ENCODE measurements at regions not wholly inside any gene's neighbourhood (a gene's known extent, or its start where the extent isn't known, plus 50 kb on each side); places are given as distances from the start of the nearest gene placed in this dataset.
"Not testable (repeated sequence)": the region's sequence is repeated elsewhere in the genome, so short reads cannot be mapped to it uniquely, and the experiment has no call there.

DNA sequence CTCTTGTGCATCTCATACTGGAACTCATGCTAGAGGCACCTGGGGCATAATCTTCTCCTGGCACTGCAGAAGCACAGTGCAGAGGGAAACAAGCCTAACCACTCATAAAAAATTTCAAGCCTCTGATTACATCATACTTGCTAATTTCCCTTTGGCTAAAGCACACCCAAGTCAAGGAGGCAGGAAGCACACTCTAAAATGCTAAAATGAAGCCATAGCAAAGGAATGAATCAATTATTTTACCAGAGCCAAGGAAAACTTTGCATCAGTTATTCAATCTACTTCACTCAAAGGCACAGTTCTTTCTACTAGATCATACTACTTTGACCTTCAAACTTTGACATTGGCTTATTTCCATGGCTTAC is 79.6 kb upstream of the SPOPL start:
- no peak overlapping the region for H2AFZ ChIP-seq
- no peaks in the 10 kb centered on the region for H3K79me2 ChIP-seq
- no peak overlapping the region for H3K9ac ChIP-seq
- H3K9me3 ChIP-seq (ENCODE audit: control insufficient read depth, low read length), result no peaks in the 10 kb centered on the region
- H3K4me1 ChIP-seq, result no peaks in the 10 kb centered on the region
- TF ChIP-seq, protein P1, sequence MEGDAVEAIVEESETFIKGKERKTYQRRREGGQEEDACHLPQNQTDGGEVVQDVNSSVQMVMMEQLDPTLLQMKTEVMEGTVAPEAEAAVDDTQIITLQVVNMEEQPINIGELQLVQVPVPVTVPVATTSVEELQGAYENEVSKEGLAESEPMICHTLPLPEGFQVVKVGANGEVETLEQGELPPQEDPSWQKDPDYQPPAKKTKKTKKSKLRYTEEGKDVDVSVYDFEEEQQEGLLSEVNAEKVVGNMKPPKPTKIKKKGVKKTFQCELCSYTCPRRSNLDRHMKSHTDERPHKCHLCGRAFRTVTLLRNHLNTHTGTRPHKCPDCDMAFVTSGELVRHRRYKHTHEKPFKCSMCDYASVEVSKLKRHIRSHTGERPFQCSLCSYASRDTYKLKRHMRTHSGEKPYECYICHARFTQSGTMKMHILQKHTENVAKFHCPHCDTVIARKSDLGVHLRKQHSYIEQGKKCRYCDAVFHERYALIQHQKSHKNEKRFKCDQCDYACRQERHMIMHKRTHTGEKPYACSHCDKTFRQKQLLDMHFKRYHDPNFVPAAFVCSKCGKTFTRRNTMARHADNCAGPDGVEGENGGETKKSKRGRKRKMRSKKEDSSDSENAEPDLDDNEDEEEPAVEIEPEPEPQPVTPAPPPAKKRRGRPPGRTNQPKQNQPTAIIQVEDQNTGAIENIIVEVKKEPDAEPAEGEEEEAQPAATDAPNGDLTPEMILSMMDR (IDR thresholded peaks at IDR 0.05), result no peak
- no peaks in the 10 kb centered on the region for H3K27me3 ChIP-seq (ENCODE audit: control insufficient read depth, insufficient read depth, low read length)
- H3K27ac ChIP-seq, result no peak overlapping the region
- no peak overlapping the region for H3K4me3 ChIP-seq (ENCODE audit: low read depth, low read length)
- peaks cover 3% of the 10 kb centered on the region for H3K36me3 ChIP-seq (ENCODE audit: control insufficient read depth, insufficient read depth, low read length)
- H3K4me2 ChIP-seq (ENCODE audit: low read length), result no peak overlapping the region

DNA sequence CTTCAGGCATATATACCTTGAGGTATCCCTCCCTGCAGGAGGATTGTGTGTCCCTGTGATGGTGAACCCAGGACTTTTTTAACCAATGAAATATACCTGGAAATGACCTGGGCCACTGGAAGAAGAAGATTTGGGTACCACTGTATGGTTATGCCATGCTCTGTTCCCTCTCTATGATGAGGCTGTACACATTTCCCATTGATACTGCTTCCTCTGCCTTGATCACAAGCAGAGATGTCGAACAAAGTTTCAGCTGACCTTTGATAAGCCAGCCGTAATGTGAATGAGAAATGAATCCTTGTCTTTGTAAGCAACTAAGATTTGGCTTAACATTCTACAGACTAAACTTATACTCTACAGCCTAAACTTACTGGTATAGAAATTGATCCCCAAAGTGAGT is 78.4 kb upstream of the SPOPL start:
- no peaks in the 10 kb centered on the region for H3K27me3 ChIP-seq (ENCODE audit: control insufficient read depth, insufficient read depth, low read length)
- H3K79me2 ChIP-seq, result no peaks in the 10 kb centered on the region
- no peak overlapping the region for H3K4me2 ChIP-seq (ENCODE audit: low read length)
- H2AFZ ChIP-seq, result no peak overlapping the region
- no peaks in the 10 kb centered on the region for H3K9me3 ChIP-seq (ENCODE audit: control insufficient read depth, low read length)
- no peak overlapping the region for H3K27ac ChIP-seq
- peaks cover 3% of the 10 kb centered on the region for H3K36me3 ChIP-seq (ENCODE audit: control insufficient read depth, insufficient read depth, low read length)
- H3K9ac ChIP-seq, result no peak overlapping the region
- H3K4me3 ChIP-seq (ENCODE audit: low read depth, low read length), result no peak overlapping the region
- no peaks in the 10 kb centered on the region for H3K4me1 ChIP-seq
- TF ChIP-seq, protein P1 (IDR thresholded peaks at IDR 0.05), result no peak

DNA sequence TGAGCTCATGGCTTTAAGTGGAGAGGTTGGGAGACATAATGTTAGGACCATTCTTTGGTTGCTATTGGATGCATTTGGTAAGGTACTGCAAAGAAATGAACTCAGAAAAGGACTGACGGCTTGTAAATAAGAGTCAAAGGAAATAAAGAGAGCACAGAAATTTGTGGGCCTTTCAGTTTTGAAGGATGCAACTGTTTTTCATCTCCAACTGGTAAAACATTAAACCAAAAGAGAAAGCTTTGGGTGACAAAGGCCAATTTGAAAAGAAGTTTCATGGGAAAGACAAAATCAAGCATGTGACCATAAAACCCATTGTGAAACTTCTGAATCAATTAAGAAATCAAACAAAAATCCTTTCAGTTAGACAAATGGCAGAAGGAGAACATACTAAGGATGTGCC is 77.8 kb upstream of the SPOPL start:
- no peak overlapping the region for H2AFZ ChIP-seq
- no peak overlapping the region for H3K4me2 ChIP-seq (ENCODE audit: low read length)
- H3K4me1 ChIP-seq, result no peaks in the 10 kb centered on the region
- no peaks in the 10 kb centered on the region for H3K36me3 ChIP-seq (ENCODE audit: control insufficient read depth, insufficient read depth, low read length)
- H3K27me3 ChIP-seq (ENCODE audit: control insufficient read depth, insufficient read depth, low read length), result no peaks in the 10 kb centered on the region
- H3K79me2 ChIP-seq, result no peaks in the 10 kb centered on the region
- H3K4me3 ChIP-seq (ENCODE audit: low read depth, low read length), result no peak overlapping the region
- TF ChIP-seq, protein P1 (IDR thresholded peaks at IDR 0.05), result no peak
- no peak overlapping the region for H3K27ac ChIP-seq
- H3K9me3 ChIP-seq (ENCODE audit: control insufficient read depth, low read length), result no peaks in the 10 kb centered on the region
- no peak overlapping the region for H3K9ac ChIP-seq

DNA sequence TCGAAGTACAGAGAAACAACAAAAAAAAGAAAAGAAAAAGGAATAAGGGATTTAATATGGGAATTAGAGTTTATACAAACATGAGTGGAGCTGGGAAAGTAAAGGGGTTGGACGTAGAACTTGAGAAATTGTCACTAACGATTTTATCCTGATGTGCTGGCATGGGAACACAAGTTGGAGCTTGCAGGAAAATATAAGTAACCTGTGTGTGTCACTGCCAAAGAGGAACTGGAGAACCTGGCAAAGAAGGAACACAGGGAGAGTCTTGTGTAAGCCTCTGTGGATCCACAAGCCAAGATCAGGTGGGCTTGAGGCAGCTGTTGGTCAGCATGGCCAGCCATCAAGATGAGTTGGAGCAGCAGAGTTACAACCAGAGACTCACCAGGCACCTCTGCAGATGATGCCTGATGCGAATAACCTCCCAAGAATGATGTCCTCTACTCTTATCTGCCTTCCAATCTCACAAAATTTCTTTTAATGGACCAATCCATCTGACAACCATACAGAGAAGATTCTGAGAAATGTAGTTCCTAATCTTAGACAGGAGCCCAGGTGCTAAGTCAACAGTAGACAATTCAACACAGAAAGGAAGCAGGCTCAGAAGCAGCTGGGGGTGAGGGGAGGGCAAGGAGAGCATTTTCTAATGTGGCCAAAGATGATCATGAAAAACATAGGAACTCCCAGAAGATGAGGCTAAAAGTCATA is 77.0 kb upstream of the SPOPL start:
- H3K27ac ChIP-seq, result no peak overlapping the region
- H3K9me3 ChIP-seq (ENCODE audit: control insufficient read depth, low read length), result no peaks in the 10 kb centered on the region
- H3K79me2 ChIP-seq, result no peaks in the 10 kb centered on the region
- no peak overlapping the region for H3K9ac ChIP-seq
- H3K4me3 ChIP-seq (ENCODE audit: low read depth, low read length), result no peak overlapping the region
- H2AFZ ChIP-seq, result no peak overlapping the region
- no peak overlapping the region for H3K4me2 ChIP-seq (ENCODE audit: low read length)
- TF ChIP-seq, protein P1 (IDR thresholded peaks at IDR 0.05), result no peak
- H3K36me3 ChIP-seq (ENCODE audit: control insufficient read depth, insufficient read depth, low read length), result no peaks in the 10 kb centered on the region
- no peaks in the 10 kb centered on the region for H3K27me3 ChIP-seq (ENCODE audit: control insufficient read depth, insufficient read depth, low read length)
- H3K4me1 ChIP-seq, result no peaks in the 10 kb centered on the region

DNA sequence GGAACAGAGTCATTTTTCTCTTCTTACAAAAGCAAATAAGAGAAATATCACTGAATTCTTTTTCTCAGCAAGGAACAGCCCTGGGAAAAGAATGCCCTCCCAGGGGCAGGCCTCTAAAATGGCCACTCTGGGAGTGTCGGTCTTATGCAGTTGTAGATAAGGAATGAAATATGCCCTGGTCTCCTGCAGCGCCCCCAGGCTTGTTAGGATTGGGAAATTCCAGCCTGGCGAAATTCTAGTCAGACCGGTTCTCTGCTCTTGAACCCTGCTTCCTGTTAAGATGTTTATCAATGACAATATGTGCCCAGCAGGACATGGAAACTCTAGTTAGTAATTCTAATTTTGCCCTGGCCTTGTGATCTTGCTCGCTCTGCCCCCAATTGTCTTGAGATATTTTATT is 75.5 kb upstream of the SPOPL start:
- not testable (repeated sequence) for H3K9ac ChIP-seq; H2AFZ ChIP-seq; H3K79me2 ChIP-seq; H3K27ac ChIP-seq; H3K4me1 ChIP-seq; H3K27me3 ChIP-seq (ENCODE audit: control insufficient read depth, insufficient read depth, low read length); H3K9me3 ChIP-seq (ENCODE audit: control insufficient read depth, low read length); H3K4me2 ChIP-seq (ENCODE audit: low read length); H3K4me3 ChIP-seq (ENCODE audit: low read depth, low read length); H3K36me3 ChIP-seq (ENCODE audit: control insufficient read depth, insufficient read depth, low read length)

Measured in parathyroid adenoma (tissue), 2 donors.